Erythroblast (primary cell): ENCODE measurements at regions not wholly inside any gene's neighbourhood (a gene's known extent, or its start where the extent isn't known, plus 50 kb on each side); places are given as distances from the start of the nearest gene placed in this dataset.

ENCODE experiments used
- DNase-seq, 2 experiments: peaks; one replicate each; lab custom pipeline; 2025; lab: John Stamatoyannopoulos, UW
- GATA1 ChIP-seq: IDR thresholded peaks from 2 replicates; pipeline ENCODE4 v1.6.1; 2011; ENCODE audit warnings: low read depth, mild to moderate bottlenecking, control low read depth, low read length, moderate library complexity
- POLR2A ChIP-seq: IDR thresholded peaks from 2 replicates; pipeline ENCODE4 v1.6.1; 2011; ENCODE audit warnings: mild to moderate bottlenecking, low read length

DNA sequence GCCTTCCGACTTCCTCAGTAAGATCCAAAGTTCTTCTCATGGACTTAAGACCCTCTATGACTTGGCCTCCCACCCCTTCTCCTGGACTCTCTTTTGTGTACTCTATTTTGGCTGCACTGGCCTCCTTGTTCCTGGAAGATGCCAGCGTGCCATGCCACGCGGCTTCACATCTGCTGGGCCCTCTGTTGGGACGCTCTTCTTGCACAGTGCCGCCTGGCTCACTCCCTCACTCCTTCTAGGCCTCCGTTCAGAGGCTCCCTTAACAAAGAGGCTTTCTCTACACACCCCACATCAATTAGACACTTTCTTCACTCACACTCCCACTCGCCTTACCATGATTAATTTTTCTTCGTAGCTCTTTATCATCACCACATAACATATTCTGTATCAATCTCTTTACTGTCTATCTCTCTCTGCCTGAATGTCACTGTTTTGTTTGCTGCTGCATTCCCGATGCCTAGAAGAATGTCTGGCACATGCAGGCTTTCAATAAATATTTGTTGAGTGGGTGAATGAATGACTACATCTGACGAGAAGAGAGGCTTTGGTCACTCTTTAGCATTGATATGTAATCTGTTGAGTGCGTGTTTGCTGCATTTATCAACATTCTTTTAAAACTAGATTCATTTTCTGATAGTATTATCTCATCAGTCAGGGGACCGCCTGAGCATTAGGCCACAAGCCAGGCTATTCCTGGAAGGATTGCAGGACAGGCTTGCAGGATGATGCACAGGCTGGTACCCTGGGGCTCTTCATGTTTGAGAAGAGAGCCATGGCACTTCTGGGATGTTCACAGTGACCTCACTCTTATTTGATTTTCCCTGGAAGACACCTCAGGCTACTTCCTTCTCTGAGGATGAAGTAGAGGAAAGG is 60.6 kb upstream of the AMPD3 start:
- no peak for DNase-seq
- TF ChIP-seq GATA1 (no peak), POLR2A (no peak)

DNA sequence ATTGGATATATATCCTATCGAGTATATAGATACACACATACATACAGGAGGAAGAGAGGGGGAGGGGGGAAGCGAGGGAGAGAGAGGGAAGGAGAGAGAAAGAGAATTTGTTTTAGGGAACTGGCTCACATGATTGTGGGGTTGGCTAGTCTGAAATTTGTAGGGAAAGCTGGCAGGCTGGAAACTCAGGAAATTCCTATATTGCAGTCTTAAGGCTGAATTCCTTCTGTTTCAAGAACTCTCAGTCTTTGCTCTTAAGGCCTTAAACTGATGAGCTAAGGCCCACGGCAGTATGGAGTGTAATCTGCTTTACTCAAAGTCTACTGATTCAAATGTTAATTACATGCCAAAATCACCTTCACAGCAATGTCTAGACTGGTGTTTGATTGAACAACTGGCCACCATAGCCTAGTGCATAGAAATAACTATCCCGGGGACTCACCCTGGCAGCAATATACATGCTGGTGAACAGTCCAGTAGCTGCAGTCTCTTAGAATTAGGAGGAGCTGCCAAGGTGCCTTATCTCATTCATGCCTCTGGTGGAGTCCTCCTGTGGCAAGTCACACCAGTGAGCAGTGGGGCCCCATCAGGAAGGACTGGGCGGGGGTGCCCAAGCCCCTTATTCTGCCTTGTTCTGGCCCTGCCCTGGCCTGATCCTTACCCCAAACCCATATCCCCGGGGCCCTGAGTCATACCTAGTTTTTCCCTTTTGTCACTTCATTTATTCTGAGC is 59.7 kb upstream of the AMPD3 start:
- DNase-seq = peak; percentile 17 to 26
- TF ChIP-seq GATA1 (no peak), POLR2A (no peak)

DNA sequence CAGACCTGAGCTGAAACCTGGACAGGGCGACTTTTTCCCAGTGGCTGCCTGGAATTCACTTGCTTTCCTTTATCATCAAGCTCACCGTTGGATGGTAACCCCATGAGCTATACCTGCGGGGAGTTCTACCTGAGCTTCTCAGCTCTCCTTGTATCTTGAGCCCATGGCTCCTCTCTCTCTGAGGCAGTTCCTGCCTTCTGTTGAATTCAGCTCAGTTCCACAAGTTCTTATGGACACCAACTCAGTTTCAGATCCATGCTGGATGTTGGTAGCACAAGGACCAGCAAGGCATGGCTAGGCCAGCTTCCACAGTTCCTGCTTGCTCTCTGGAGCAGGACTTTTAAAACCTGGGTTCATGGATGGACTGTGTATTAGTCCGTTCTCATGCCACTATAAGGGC is 58.3 kb upstream of the AMPD3 start:
- DNase-seq = no peak
- TF ChIP-seq POLR2A = no peak
- no peak for TF ChIP-seq GATA1

DNA sequence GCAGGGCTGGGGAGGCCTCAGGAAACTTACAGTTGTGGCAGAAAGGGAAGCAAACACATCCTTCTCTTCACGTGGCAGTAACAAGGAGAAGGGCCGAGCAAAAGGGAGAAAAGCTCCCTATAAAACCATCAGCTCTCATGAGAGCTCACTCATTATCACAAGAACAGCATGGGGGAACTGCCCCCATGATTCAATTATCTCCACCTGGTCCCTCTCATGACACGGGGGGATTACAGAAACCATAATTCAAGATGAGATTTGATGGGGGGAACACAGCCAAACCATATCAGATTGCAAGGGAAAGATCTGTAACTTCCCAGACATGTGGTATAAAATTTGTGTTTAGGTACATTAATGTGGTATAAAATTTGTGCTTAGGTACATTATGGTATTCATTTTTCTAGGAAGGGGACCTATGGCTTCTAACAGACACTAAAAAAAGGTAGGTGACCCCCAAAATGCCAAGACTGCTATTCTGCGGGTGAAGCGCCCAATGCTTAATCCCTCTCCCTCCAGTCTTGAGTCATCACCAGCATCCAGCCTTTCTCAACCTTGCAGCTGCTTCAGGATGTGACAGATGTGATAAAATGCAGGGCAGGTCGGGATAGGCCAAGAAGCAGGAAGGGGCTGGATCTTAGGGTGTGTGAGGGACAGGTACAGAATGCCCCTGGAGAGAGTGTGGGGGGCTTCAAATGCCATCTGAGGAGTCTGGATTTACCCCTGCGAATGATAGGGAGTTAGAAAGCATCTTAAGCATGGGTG is 57.7 kb upstream of the AMPD3 start:
- TF ChIP-seq GATA1 = no peak
- TF ChIP-seq POLR2A = no peak
- DNase-seq = no peak

DNA sequence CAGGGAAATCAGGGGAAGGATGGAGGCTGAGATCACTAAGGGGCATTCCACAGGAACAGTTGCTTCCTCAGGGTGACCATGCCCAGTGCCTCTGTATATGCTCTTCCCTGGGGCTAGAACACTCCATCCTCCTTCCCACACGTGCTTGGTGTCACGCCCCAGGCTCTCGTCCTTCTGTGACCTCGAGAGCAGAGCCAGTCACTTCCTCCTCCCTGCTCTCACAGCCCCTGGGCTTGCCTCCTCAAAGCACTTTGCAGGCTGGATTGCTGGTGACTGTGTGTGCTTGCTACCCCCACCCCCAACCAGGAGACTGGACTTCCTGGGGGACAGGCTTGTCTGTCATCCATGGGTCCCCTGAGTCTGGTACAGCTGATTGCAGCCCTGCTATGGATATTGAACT is 56.5 kb upstream of the AMPD3 start:
- TF ChIP-seq POLR2A = no peak
- no peak for TF ChIP-seq GATA1
- DNase-seq = no peak

DNA sequence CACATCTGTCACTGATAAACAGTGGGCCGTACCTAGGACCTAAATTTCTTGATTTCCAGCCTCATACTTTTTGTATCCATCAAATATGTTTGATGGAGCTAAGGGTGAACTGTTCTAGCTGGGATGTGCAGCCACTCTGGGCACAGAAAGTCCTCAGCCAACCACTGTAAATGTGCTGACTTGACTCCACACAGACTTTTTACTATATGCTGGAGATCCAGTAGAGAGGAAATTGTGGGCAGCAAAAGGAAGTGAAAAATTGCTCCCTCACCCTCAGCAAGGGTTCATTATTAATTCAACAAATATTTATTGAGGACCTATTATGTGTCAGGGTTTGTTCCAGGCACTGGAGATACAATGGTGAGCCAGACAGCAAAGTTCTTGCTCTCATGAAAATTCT is 54.2 kb upstream of the AMPD3 start:
- DNase-seq = no peak
- no peak for TF ChIP-seq GATA1
- TF ChIP-seq POLR2A = no peak

DNA sequence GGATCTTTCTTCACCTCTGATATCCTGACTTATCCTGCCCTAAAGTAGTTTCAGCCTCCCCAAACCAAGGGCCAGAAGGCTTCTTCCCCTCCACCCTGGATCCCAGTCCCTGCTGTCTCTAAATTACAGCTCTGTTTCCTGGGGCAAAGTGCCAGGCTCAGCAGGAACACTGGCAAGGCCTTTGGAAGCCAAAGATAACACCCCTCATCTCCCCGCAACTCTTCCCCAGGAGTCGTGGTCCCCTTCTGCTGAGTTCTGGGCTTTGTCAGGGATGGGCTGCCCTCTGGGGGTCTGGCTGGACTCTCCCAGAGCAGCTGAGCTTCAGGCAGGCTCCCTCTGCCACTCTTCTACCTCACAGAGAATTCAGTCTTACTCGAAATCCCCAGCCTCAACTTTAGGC is 53.8 kb upstream of the AMPD3 start:
- no peak for DNase-seq
- no peak for TF ChIP-seq POLR2A
- no peak for TF ChIP-seq GATA1

DNA sequence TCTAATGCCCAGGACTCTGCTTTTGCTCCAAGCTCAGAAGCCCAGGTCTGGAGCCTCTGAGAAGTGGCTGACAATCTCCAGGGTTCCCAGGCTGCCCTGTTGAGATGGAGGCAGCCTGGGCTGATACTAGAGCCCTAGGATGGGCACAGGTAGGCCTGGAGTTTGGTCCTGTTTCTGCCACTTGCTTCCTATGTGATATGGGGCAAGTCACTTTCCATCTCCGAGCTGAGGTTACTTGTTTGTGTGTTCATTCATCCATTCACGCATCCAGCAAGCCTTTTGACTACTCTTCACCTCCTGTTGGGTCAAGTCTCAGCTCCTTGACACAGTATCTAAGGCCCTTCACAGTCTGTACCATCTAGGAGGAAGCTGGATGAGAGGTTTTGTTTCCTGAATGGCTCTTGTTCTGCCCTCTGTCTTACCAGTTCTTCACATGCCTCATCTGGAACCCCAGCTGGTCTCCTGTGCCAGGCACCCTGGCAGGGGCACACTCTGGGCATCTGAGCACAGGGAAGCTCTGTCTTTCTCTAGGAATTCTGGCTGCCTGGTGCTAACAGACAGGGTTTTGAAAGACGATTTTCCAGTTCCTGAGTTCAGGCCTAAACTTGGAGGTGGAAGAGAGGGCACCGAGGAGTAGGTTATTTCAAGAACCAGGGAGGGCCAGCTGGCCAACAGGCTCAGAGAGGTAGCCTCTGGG is 53.2 kb upstream of the AMPD3 start:
- DNase-seq = no peak
- TF ChIP-seq GATA1 (no peak), POLR2A (no peak)
